Activated naive CD8-positive, alpha-beta T cell treated with anti-CD3 and anti-CD28 coated beads, Interleukin-2, amount 10 ng/mL, durations not matched to agents 7 days and 5 days (primary cell): ENCODE measurements at regions not wholly inside any gene's neighbourhood (a gene's known extent, or its start where the extent isn't known, plus 50 kb on each side); places are given as distances from the start of the nearest gene placed in this dataset.

Experiments
- ATAC-seq: fragments of 150-1000 bp; cut with Tn5 transposase; one replicate; pipeline ENCODE4 v1.10.0; 2021; ENCODE audit warnings: low read depth, moderate library complexity
- POLR2A ChIA-PET: fragments of 350-600 bp; sonication (Branson Sonifier 250); formaldehyde crosslinking; loops from one replicate; lab custom pipeline; 2021; ENCODE audit warnings: antibody characterized with exemption; lab: Charles Lee
- DNase-seq: peaks from one replicate; pipeline ENCODE4 v3.0.0; 2021
- H3K27ac Mint-ChIP-seq: one replicate; pipeline ENCODE4 v1.8.0; 2022; ENCODE audit warnings: mild to moderate bottlenecking, mixed read lengths
- H3K27me3 Mint-ChIP-seq: one replicate; pipeline ENCODE4 v1.8.0; 2022; ENCODE audit warnings: mild to moderate bottlenecking, moderate library complexity, mixed read lengths
- H3K36me3 Mint-ChIP-seq: one replicate; pipeline ENCODE4 v1.8.0; 2021; ENCODE audit warnings: mild to moderate bottlenecking, mixed read lengths
- H3K4me1 Mint-ChIP-seq: one replicate; pipeline ENCODE4 v1.8.0; 2021; ENCODE audit warnings: mixed read lengths
- H3K4me3 Mint-ChIP-seq: one replicate; pipeline ENCODE4 v1.8.0; 2022; ENCODE audit warnings: mild to moderate bottlenecking, moderate library complexity, mixed read lengths
- H3K9me3 Mint-ChIP-seq: one replicate; pipeline ENCODE4 v1.8.0; 2021; ENCODE audit warnings: mixed read lengths

DNA sequence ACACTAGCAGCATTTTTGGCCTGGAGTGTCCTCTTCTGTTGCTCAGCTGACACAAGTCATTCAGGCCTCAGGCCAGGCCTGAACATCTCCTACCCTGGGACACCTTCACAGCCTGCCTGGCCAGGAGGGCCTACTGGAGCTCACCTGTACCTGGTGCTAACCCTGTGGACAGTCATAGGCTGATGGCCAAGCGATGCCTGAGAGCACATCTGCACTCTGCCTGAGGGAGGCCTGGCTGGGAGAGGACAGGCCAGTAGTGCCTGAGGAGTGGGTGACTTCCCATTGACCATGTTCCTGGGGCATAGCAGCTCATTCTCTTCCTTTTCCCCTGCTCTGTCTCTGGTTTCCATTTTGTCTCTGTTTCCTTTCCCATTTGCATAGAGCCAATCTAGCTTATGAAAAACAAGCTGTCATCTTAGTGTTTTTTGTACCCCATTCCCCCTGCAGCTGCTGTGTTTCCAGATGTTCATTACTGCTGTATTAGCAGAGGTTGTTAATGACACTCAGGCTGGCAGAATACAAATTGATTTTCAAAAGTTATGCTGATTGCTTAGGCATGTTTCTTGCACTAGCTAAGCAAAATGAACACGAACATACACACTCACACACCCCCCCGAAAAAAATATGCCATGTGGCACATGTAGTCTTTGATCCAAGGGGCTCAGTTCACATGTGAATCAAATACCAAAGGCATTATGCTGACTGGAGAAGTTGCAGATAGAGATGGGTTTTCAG, 149.7 kb upstream of the HS6ST1 start:
- Mint-ChIP-seq H3K4me3 (no peak overlapping the region), H3K9me3 (peaks cover 16% of the 10 kb centered on the region), H3K27ac (peak overlapping the region; percentile 9), H3K4me1 (peaks cover 5% of the 10 kb centered on the region), H3K36me3 (peaks cover 7% of the 10 kb centered on the region), H3K27me3 (peaks cover 2% of the 10 kb centered on the region)
- ATAC-seq = no peak
- DNase-seq = no peak
- POLR2A ChIA-PET = interaction anchor here (0.5 kb wide), 1 partner anchor 17 kb away, joined by 3 read pairs; no protein-coding TSS in a partner anchor

DNA sequence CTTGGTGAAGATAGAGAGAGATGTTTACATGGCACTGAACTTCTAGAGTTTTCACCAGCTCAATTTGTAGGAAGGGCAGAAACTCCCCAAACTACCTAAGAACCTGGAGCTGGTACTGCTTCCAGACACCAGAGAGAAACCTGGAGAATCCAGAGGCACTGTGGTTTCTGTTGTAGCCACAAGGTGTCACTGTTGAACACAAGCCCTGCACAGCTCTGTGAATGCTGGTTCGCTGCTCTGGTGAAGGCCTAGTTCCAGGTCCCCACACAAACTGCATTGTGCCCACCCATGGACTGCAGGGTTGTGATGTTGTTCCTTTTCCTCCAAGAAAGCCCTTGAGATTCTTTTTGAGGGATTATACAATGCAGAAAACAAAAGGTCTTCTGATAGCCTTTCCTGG, 150.5 kb upstream of the HS6ST1 start:
- ATAC-seq (no peak), DNase-seq (no peak)
- POLR2A ChIA-PET = no interaction called here
- H3K27ac Mint-ChIP-seq = no peak overlapping the region
- no peak overlapping the region for H3K4me3 Mint-ChIP-seq
- H3K36me3 Mint-ChIP-seq = peaks cover 7% of the 10 kb centered on the region
- peaks cover 2% of the 10 kb centered on the region for H3K27me3 Mint-ChIP-seq
- H3K9me3 Mint-ChIP-seq = peaks cover 16% of the 10 kb centered on the region
- peaks cover 9% of the 10 kb centered on the region for H3K4me1 Mint-ChIP-seq

DNA sequence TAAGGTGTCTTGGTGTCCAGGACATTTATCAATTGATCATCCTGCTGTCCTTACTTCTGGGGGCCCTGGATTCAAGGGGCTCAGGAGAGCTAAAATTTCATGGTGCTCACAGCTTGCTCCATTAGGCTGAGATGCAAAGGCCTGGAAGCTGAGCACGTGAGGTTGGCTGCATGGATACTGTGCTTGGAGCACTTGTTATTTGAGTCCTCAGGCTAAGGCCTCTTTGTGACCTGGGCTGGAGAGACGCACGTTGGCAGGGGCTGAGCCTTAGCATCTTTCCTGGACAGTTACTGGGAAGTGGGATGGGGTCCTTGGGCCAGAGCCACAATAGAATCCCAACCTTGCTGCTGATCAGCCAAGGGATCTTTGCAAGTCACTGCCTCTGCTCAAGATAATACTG, 151.2 kb upstream of the HS6ST1 start:
- POLR2A ChIA-PET = no interaction called here
- peaks cover 14% of the 10 kb centered on the region for H3K4me1 Mint-ChIP-seq
- H3K27me3 Mint-ChIP-seq = peaks cover 2% of the 10 kb centered on the region
- H3K36me3 Mint-ChIP-seq = peaks cover 7% of the 10 kb centered on the region
- DNase-seq = no peak
- H3K4me3 Mint-ChIP-seq = no peak overlapping the region
- H3K27ac Mint-ChIP-seq = no peak overlapping the region
- H3K9me3 Mint-ChIP-seq = peaks cover 16% of the 10 kb centered on the region
- ATAC-seq = no peak

DNA sequence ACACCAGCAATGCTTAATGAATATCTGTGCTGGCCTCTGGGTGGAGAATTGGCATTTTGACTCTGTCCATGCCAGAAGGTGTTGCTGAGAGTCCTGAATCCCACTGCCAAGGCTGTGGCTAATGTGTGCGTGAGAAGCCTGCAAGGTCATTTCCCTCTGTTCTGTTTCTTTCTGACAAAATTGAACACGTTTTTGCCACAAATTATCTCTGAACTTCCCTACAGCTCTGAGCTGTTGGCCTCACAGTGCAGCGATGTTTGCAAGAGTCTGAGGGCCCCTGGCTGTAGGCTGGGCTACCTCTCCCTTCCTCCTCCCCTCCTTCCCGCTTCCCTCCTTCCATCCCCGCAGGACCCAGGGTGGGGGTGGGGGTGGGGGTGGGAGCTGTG, 154.1 kb upstream of the HS6ST1 start:
- Mint-ChIP-seq H3K36me3 (peaks cover 7% of the 10 kb centered on the region), H3K27ac (no peak overlapping the region), H3K27me3 (peaks cover 4% of the 10 kb centered on the region), H3K4me1 (peaks cover 15% of the 10 kb centered on the region), H3K9me3 (peaks cover 13% of the 10 kb centered on the region), H3K4me3 (no peak overlapping the region)
- peak; percentile 27 for ATAC-seq
- POLR2A ChIA-PET = no interaction called here
- DNase-seq = no peak

DNA sequence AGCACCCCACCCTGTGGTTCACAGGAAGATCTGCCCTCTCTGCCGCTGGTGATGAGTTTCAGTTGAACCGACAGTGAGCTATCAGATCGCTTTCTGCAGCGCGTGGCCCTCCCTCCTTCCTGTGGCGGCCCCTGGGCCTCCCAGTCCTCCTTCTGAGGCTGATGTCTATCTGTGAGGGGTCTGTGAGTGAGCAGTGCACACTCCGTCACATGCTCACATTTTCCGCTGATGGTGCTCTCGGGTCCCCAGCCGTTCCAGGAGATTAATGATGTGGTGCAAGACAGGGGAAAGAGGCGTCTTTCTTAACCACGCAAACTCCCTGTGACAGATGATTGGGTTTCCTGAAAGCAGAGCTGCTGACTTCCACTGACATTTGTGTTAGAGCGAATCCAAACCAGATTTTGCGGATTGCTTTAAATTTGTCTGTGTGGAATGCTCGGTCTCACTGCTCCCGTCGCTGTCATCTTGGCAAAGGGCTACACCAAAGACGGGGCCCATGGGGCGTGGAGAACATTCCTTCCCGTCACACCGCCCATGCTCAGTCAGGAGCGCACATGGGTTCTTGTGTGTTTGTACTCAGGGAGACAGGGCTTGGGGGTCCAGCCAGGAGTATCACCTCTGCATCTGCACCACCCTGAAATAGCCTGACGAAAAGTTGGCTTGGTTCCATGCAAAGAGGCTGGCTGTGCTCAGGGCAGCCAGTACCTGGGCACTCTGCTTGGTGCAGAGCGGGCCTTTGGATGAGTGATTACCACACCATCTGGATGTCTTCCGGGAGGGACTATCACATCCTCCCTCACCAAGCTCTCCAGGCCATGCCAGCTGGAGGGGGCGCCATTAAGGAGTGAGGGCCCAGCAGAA, 154.7 kb upstream of the HS6ST1 start:
- POLR2A ChIA-PET = no interaction called here
- ATAC-seq = peak; percentile 79
- Mint-ChIP-seq H3K4me1 (peaks cover 15% of the 10 kb centered on the region), H3K36me3 (peaks cover 5% of the 10 kb centered on the region), H3K9me3 (peaks cover 10% of the 10 kb centered on the region), H3K27me3 (peaks cover 4% of the 10 kb centered on the region), H3K27ac (peak overlapping the region; percentile 71), H3K4me3 (peak overlapping the region; percentile 76)
- DNase-seq = peak; percentile 47

DNA sequence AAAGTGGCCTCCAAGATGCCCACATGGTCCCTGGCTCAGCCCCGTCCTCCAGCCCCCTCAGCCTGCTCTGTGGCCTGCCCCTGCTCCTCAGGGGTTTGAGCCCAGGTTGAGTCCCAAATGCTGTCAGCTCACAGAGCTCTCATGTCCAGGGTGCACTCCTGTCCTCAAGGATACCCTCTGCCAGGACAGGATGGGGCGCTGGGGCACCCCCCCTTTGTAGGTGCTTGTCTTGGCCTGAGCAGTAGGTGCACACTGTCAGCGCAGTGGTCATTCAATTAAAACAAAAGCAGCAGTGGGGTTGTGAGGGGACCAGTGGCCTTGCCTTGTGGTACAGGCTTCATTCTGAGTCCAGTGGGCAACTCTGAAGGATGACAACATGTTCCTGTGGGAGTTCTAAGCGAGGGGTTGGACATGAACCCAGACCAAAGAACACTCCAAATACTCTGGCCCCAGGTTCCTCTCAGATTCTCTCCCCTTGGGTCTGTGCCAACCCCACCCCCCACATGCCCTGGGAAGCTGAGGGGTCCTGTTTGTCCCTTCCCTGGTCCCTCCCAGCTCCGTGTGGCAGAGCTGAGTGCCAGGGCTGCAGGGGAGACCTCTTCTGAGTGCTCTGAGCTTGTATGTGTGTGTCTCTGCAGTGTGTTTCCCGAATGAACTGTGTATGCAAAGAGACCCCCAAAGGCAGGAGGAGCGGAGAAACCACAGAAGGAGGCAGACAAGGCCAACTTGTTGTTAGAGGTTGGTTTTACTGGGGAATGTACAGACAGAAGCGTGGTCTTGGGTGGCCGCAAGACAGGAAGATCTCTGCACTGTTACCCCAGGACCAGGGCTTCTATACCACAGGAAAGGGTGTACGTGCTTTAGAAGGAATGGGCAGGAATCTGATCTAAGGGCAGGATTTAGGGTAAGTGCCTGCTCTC, 155.6 kb upstream of the HS6ST1 start:
- Mint-ChIP-seq H3K4me3 (no peak overlapping the region), H3K4me1 (peaks cover 15% of the 10 kb centered on the region), H3K36me3 (peaks cover 4% of the 10 kb centered on the region), H3K9me3 (peaks cover 5% of the 10 kb centered on the region), H3K27me3 (peaks cover 6% of the 10 kb centered on the region), H3K27ac (no peak overlapping the region)
- DNase-seq = no peak
- no peak for ATAC-seq
- POLR2A ChIA-PET = no interaction called here

DNA sequence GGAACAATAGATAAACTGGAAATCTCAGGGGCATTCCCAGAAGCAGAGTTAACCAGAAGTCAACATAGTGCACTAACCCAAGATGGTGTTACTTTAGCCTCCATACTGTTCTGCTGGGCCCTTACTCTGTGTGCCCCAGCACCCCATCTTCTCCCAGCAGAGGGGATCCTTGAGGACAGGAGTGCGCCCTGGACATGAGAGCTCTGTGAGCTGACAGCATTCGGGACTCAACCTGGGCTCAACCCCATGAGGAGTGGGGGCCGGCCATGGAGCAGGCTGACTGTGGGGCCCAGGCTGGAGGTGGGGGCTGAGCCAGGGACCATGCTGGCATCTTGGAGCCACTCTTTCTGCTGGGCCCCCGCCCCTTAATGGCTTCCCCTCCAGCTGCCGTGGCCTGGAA, 156.3 kb upstream of the HS6ST1 start:
- no peak for DNase-seq
- H3K9me3 Mint-ChIP-seq = peaks cover 5% of the 10 kb centered on the region
- no peak overlapping the region for H3K27ac Mint-ChIP-seq
- no peak for ATAC-seq
- peaks cover 7% of the 10 kb centered on the region for H3K27me3 Mint-ChIP-seq
- H3K36me3 Mint-ChIP-seq = peaks cover 4% of the 10 kb centered on the region
- no peak overlapping the region for H3K4me3 Mint-ChIP-seq
- POLR2A ChIA-PET = interaction anchor here (0.6 kb wide), 1 partner anchor 15 kb away, joined by 3 read pairs; no protein-coding TSS in a partner anchor
- peaks cover 15% of the 10 kb centered on the region for H3K4me1 Mint-ChIP-seq

DNA sequence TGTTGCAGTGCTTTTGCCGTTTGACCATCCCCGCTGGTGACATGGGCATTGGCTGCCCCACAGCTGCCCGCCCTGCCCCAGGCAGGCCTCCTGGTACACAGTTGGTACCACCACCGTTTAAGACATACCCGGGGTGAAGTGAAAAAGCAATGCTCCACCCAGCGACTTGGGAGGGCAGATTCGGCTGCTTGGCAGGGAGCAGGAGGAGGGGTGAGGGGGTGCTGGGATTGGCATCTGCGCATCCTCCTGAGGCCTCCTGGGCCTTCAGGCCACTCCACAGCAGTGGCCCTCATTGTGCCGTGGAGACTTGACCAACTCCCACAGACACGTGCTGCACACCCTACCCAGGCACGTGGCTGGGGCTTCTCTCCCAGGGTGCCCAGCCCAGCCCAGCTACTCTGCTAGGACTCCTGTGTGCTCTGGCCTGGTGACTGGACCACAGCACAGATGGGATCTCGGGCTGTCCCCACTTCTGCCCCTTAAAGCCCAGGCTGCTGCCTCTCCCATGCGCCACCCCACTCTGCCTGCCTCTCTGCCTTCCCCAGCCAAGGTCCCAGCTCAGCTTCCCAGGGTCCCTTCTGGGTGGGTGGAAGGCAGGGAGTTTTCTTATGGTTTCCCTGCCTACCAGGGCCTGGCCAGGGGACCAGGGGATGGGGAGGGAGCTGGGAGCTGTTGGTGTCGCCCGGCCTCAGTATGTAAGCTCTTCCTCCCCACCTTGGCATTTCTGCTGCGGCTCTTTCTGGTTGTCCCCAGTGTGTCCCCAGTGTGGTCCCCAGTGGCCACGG, 157.0 kb upstream of the HS6ST1 start:
- DNase-seq (no peak), ATAC-seq (no peak)
- Mint-ChIP-seq H3K4me1 (peaks cover 15% of the 10 kb centered on the region), H3K36me3 (peaks cover 3% of the 10 kb centered on the region), H3K27me3 (peaks cover 8% of the 10 kb centered on the region), H3K9me3 (peaks cover 3% of the 10 kb centered on the region), H3K4me3 (no peak overlapping the region), H3K27ac (no peak overlapping the region)
- POLR2A ChIA-PET = interaction anchor here (0.6 kb wide), 1 partner anchor 16 kb away, joined by 3 read pairs; no protein-coding TSS in a partner anchor

DNA sequence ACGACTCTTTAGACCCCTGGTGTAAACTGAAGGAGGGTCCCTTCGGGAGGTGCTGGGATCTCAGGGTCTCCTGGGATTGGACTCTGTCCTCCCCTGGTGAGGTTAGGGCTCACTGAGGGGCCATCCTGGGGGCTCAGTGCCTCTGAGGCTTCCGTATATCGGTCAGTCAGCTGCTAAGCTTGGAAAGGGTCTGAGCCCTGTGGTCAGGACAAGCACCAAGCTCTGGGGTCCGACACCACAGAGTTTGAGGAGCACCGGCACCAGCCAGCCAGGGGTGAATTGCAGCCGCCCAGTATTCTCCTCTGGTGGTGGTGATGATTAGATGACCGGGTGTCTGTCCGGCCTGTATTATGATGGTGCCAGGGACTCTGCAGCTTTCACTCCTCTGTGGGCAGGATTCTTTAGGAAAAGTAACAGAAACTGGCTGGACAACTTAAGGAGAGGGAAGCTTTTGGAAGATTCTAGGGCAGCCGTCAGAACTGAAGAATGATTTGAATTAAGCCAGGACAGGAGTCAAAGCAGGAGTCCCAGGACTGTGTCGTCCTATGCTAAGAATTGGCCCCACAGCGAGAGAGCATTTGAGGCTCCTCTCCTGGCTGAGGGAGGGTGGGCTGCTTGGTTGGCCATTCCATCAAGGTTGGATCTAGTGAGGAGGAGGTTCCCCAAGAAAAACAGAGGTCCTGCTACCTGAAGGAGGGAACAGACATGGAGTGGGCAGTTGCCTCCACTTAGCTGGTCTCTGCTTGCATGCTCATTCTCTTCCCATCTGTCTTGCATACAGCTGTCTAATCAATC, 158.6 kb upstream of the HS6ST1 start:
- Mint-ChIP-seq H3K9me3 (no peaks in the 10 kb centered on the region), H3K4me3 (no peak overlapping the region), H3K27me3 (peaks cover 16% of the 10 kb centered on the region), H3K4me1 (peaks cover 15% of the 10 kb centered on the region), H3K36me3 (no peaks in the 10 kb centered on the region), H3K27ac (no peak overlapping the region)
- no peak for ATAC-seq
- POLR2A ChIA-PET = no interaction called here
- no peak for DNase-seq

DNA sequence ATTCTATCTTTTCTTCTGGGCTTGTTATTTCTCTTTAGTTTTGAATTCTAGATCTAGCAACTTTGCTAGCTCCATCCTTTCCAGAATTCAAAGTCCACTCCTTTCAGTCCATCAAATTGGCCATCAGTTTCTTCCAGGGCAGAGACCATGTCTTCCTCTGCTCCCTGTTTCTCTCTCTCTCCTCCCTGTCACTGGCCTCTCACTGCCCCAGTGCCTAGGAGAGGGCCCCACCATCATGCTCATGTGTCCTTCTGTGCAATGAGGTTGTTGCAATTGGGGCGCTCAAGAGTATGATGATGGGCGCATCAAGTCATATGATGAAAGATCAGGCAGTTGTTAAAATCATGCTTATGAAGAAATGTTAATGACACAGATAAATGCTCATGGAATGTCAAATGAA, 159.2 kb upstream of the HS6ST1 start:
- no peaks in the 10 kb centered on the region for H3K36me3 Mint-ChIP-seq
- no peak for DNase-seq
- POLR2A ChIA-PET = no interaction called here
- H3K27me3 Mint-ChIP-seq = peaks cover 21% of the 10 kb centered on the region
- H3K4me3 Mint-ChIP-seq = no peak overlapping the region
- H3K27ac Mint-ChIP-seq = no peak overlapping the region
- no peak for ATAC-seq
- H3K9me3 Mint-ChIP-seq = no peaks in the 10 kb centered on the region
- H3K4me1 Mint-ChIP-seq = peaks cover 13% of the 10 kb centered on the region

DNA sequence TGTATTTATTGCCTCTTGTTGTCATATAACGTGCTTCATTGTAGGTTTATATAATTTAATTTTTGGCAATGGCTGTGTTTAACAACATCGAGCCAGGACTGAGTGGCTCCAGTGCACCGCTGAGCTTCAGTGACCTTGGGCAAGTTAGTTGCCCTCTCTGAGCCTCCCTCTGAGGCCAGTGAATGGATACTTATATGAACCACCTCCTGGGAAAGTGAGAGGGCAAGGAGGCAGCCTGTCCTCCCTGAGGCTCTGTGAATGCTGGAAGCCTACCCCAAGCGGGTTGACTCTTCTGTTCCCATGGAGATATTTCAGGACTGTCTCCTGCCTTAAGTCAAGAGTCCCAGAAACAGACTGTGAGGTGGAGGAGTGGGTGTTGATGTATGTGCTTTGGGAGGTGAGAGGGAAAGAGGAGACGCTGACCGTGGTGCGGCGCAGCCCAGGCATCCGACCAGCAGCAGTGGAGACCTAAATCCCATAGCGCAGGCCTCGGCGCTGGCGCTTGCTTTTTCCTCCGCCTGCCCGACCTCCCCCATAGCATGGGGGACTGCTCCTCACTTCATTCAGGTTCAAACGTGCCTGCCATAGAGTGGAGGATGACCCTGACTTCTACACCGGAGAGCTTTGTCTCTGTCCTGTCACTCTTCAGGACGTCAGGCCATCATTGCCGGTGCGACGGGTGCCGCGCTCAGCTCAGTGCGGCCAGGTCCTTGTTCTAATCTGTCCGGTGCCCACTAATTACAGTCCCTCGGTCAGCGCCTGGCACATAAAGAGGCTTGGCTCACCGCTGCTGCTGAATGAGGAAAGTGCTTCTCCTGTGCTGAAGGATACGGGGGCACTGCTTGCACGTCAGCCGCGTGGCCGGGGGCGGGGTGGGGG, 167.3 kb upstream of the HS6ST1 start:
- DNase-seq = no peak
- Mint-ChIP-seq H3K36me3 (no peaks in the 10 kb centered on the region), H3K27ac (no peak overlapping the region), H3K27me3 (peaks cover 25% of the 10 kb centered on the region), H3K9me3 (no peaks in the 10 kb centered on the region), H3K4me1 (no peaks in the 10 kb centered on the region), H3K4me3 (no peak overlapping the region)
- ATAC-seq = no peak
- POLR2A ChIA-PET = interaction anchor here (0.7 kb wide), 1 partner anchor 18 kb away, joined by 3 read pairs; no protein-coding TSS in a partner anchor
